HCT116 (cell line): ENCODE measurements at regions not wholly inside any gene's neighbourhood (a gene's known extent, or its start where the extent isn't known, plus 50 kb on each side); places are given as distances from the start of the nearest gene placed in this dataset.

ENCODE experiments used
- CEBPB ChIP-seq: IDR thresholded peaks from 2 replicates; pipeline ENCODE4 v1.6.1; 2012; ENCODE audit warnings: low read depth
- CTCF ChIP-seq, 3 experiments: fragments of 200-600 bp in 1 of 3; sonication (generic) in 1 of 3; IDR thresholded peaks in 2 of 3; conservative IDR thresholded peaks in 1 of 3; 2 replicates each; pipeline ENCODE4 v1.5.1; 2012 to 2017; ENCODE audit warnings: low read depth in 2 of 3, low read length in 2 of 3, antibody characterized with exemption in 1 of 3, borderline replicate concordance in 1 of 3, control low read depth in 1 of 3, mild to moderate bottlenecking in 1 of 3, mixed read lengths in 1 of 3, mixed run types in 1 of 3, moderate library complexity in 1 of 3; ENCODE audit not compliant: insufficient read depth in 1 of 3
- EGR1 ChIP-seq: IDR thresholded peaks from 2 replicates; pipeline ENCODE4 v1.6.1; 2012; ENCODE audit warnings: low read depth
- ELF1 ChIP-seq: IDR thresholded peaks from 2 replicates; pipeline ENCODE4 v1.6.1; 2012; ENCODE audit warnings: low read depth, borderline replicate concordance
- EZH2 ChIP-seq: fragments of 200-600 bp; sonication (generic); IDR thresholded peaks from 2 replicates; pipeline ENCODE4 v1.6.1; 2017; ENCODE audit warnings: antibody characterized with exemption, mixed run types
- EZH2phosphoT487 ChIP-seq: fragments of 200-600 bp; IDR thresholded peaks from 2 replicates; pipeline ENCODE4 v1.6.1; 2018; ENCODE audit warnings: antibody characterized with exemption, borderline replicate concordance
- JUND ChIP-seq: IDR thresholded peaks from 2 replicates; pipeline ENCODE4 v1.6.1; 2012
- POLR2AphosphoS5 ChIP-seq: IDR thresholded peaks from 2 replicates; pipeline ENCODE4 v1.6.1; 2011; ENCODE audit warnings: mild to moderate bottlenecking, low read depth, low read length, moderate library complexity
- REST ChIP-seq: IDR thresholded peaks from 2 replicates; pipeline ENCODE4 v1.6.1; 2012; ENCODE audit warnings: low read depth
- SIN3A ChIP-seq: IDR thresholded peaks from 2 replicates; pipeline ENCODE4 v1.6.1; 2012; ENCODE audit warnings: low read depth
- ZBTB33 ChIP-seq: IDR thresholded peaks from 2 replicates; pipeline ENCODE4 v1.6.1; 2011; ENCODE audit warnings: mild to moderate bottlenecking, low read length, moderate library complexity; ENCODE audit not compliant: insufficient replicate concordance; ENCODE audit errors: extremely low read depth

- TF ChIP-seq CTCF (IDR thresholded peaks at IDR 0.05 in 2 of 3, conservative IDR thresholded peaks at IDR 0.05 in 1 of 3; ENCODE audit: borderline replicate concordance in 1 of 3, insufficient read depth in 1 of 3, low read depth in 2 of 3, low read length in 2 of 3) (no peak), EZH2 (no peak), JUND (no peak), ZBTB33 (no peak), ELF1 (no peak), EZH2phosphoT487 (no peak), CEBPB (no peak), SIN3A (no peak), POLR2AphosphoS5 (no peak), REST (no peak), EGR1 (no peak)
Measured at GRCh38 chr17:33978889-33979288, 276.2 kb upstream of the CCL2 start.
